GM23338 (cell line): ENCODE measurements at regions not wholly inside any gene's neighbourhood (a gene's known extent, or its start where the extent isn't known, plus 50 kb on each side); places are given as distances from the start of the nearest gene placed in this dataset.

Experiments used
- ATAC-seq: fragments of 200-7000 bp; cut with Tn5 transposase; 3 replicates; pipeline ENCODE4 v1.9.1; 2020
- DNase-seq: peaks from one replicate; pipeline ENCODE4 v3.0.0-alpha.2; 2015; ENCODE audit warnings: low spot score
- H2AFZ ChIP-seq: fragments of 200-600 bp; sonication (generic); 2 replicates; pipeline ENCODE4 v1.8.0; 2016; ENCODE audit warnings: antibody characterized with exemption, mild to moderate bottlenecking, moderate library complexity
- H3F3A ChIP-seq: fragments of 200-600 bp; sonication (generic); replicated peaks from 2 replicates; pipeline ENCODE4 v1.8.0; 2017; ENCODE audit warnings: antibody characterized with exemption, mixed run types, low read depth
- H3K27ac ChIP-seq: fragments of 200-600 bp; sonication (generic); 2 replicates; pipeline ENCODE4 v1.6.1; 2016; ENCODE audit warnings: low read depth
- H3K27me3 ChIP-seq: fragments of 200-600 bp; sonication (generic); 2 replicates; pipeline ENCODE4 v1.8.0; 2016; ENCODE audit warnings: mild to moderate bottlenecking, mixed run types, moderate library complexity; ENCODE audit not compliant: insufficient read depth
- H3K36me3 ChIP-seq: fragments of 200-600 bp; sonication (generic); 2 replicates; pipeline ENCODE4 v1.8.0; 2016; ENCODE audit warnings: mild to moderate bottlenecking; ENCODE audit not compliant: insufficient read depth
- H3K4me1 ChIP-seq: fragments of 200-600 bp; sonication (generic); 2 replicates; pipeline ENCODE4 v1.8.0; 2016; ENCODE audit warnings: mild to moderate bottlenecking, moderate library complexity; ENCODE audit not compliant: insufficient read depth
- H3K4me2 ChIP-seq: fragments of 200-600 bp; sonication (generic); 2 replicates; pipeline ENCODE4 v1.7.1; 2017; ENCODE audit warnings: mixed run types
- H3K4me3 ChIP-seq: fragments of 200-600 bp; sonication (generic); 2 replicates; pipeline ENCODE4 v1.6.1; 2016; ENCODE audit warnings: mixed run types
- H3K79me2 ChIP-seq: fragments of 200-600 bp; sonication (generic); replicated peaks from 2 replicates; pipeline ENCODE4 v1.8.0; 2017; ENCODE audit warnings: mild to moderate bottlenecking; ENCODE audit not compliant: insufficient read depth
- H3K9me2 ChIP-seq: fragments of 200-600 bp; sonication (generic); 2 replicates; pipeline ENCODE4 v1.8.0; 2017; ENCODE audit not compliant: insufficient read depth
- H4K20me1 ChIP-seq: fragments of 200-600 bp; sonication (generic); replicated peaks from 2 replicates; pipeline ENCODE4 v1.8.0; 2017; ENCODE audit warnings: mild to moderate bottlenecking; ENCODE audit not compliant: insufficient read depth
- H3K27ac Mint-ChIP-seq: 2 replicates; pipeline ENCODE4 v1.8.0; 2020; ENCODE audit warnings: inconsistent platforms, mild to moderate bottlenecking, moderate library complexity, mixed read lengths
- H3K27me3 Mint-ChIP-seq: 3 replicates; pipeline ENCODE4 v1.8.0; 2022; ENCODE audit warnings: low read depth, mild to moderate bottlenecking, moderate library complexity, mixed read lengths, inconsistent platforms; ENCODE audit not compliant: insufficient read depth, poor library complexity
- H3K36me3 Mint-ChIP-seq: 3 replicates; pipeline ENCODE4 v1.8.0; 2021; ENCODE audit warnings: low read depth, mild to moderate bottlenecking, inconsistent platforms, moderate library complexity, mixed read lengths
- H3K4me1 Mint-ChIP-seq: 3 replicates; pipeline ENCODE4 v1.8.0; 2020; ENCODE audit warnings: mild to moderate bottlenecking, inconsistent platforms, mixed read lengths
- H3K4me3 Mint-ChIP-seq: 3 replicates; pipeline ENCODE4 v1.8.0; 2021; ENCODE audit warnings: moderate library complexity, mild to moderate bottlenecking, inconsistent platforms, mixed read lengths
- H3K9me3 Mint-ChIP-seq: 3 replicates; pipeline ENCODE4 v1.8.0; 2020; ENCODE audit warnings: moderate library complexity, mild to moderate bottlenecking, inconsistent platforms, mixed read lengths
- CREB1 ChIP-seq: fragments of 250-450 bp; sonication (Bioruptor Pico); IDR thresholded peaks from 2 replicates; pipeline ENCODE4 v1.5.0; 2020; ENCODE audit warnings: low read depth, mild to moderate bottlenecking, moderate library complexity
- ETS1 ChIP-seq: IDR thresholded peaks from 2 replicates; pipeline ENCODE4 v1.6.1; 2016; ENCODE audit warnings: antibody characterized with exemption
- EZH2 ChIP-seq: fragments of 200-600 bp; sonication (generic); IDR thresholded peaks from one replicate; pipeline ENCODE4 v1.8.0; 2017; ENCODE audit warnings: antibody characterized with exemption, mild to moderate bottlenecking, low read depth; ENCODE audit not compliant: unreplicated experiment
- EZH2phosphoT487 ChIP-seq: fragments of 200-600 bp; sonication (generic); IDR thresholded peaks from one replicate; pipeline ENCODE4 v1.8.1; 2018; ENCODE audit warnings: antibody characterized with exemption; ENCODE audit not compliant: unreplicated experiment
- JUNB ChIP-seq: IDR thresholded peaks from one replicate; pipeline ENCODE4 v1.6.1; 2016; ENCODE audit warnings: antibody characterized with exemption; ENCODE audit not compliant: unreplicated experiment
- NANOG ChIP-seq: IDR thresholded peaks from 2 replicates; pipeline ENCODE4 v1.6.1; 2016; ENCODE audit warnings: antibody characterized with exemption, borderline replicate concordance
- POLR2AphosphoS5 ChIP-seq: IDR thresholded peaks from 2 replicates; pipeline ENCODE4 v1.6.1; 2016; ENCODE audit warnings: antibody characterized with exemption, low read depth
- REST ChIP-seq: IDR thresholded peaks from one replicate; pipeline ENCODE4 v1.6.1; 2018; ENCODE audit warnings: antibody characterized with exemption; ENCODE audit not compliant: unreplicated experiment
- STAT1 ChIP-seq: IDR thresholded peaks from one replicate; pipeline ENCODE4 v1.6.1; 2016; ENCODE audit warnings: antibody characterized with exemption; ENCODE audit not compliant: unreplicated experiment
- ZNF114 ChIP-seq: fragments of 250-450 bp; sonication (Bioruptor Pico); IDR thresholded peaks from 2 replicates; pipeline ENCODE4 v1.5.0; 2020; ENCODE audit warnings: mild to moderate bottlenecking, moderate library complexity
- ZNF331 ChIP-seq: fragments of 250-450 bp; sonication (Bioruptor Pico); IDR thresholded peaks from 2 replicates; pipeline ENCODE4 v1.5.0; 2020; ENCODE audit warnings: low read depth, mild to moderate bottlenecking, moderate library complexity
- ZNF462 ChIP-seq: fragments of 250-450 bp; sonication (Bioruptor Pico); IDR thresholded peaks from 2 replicates; pipeline ENCODE4 v1.5.0; 2020; ENCODE audit warnings: mild to moderate bottlenecking, moderate library complexity

GRCh38 chr11:80816966-80817365, 1376.1 kb upstream of the TENM4 start:
- Histone ChIP-seq H3K27ac (no peak overlapping the region), H3F3A (no peaks in the 10 kb centered on the region), H3K4me3 (no peak overlapping the region), H3K4me1 (peaks cover 13% of the 10 kb centered on the region; the same call in 1 of the 2 replicates), H3K27me3 (no peaks in the 10 kb centered on the region), H3K79me2 (no peaks in the 10 kb centered on the region), H3K4me2 (no peak overlapping the region), H3K36me3 (no peaks in the 10 kb centered on the region), H2AFZ (no peak overlapping the region), H3K9me2 (no peaks in the 10 kb centered on the region), H4K20me1 (no peaks in the 10 kb centered on the region)
- H3K9me3 Mint-ChIP-seq, result no peaks in the 10 kb centered on the region
- H3K27ac Mint-ChIP-seq, result no peak overlapping the region
- H3K27me3 Mint-ChIP-seq, result no peaks in the 10 kb centered on the region
- TF ChIP-seq POLR2AphosphoS5, result no peak
- no peak for DNase-seq
- no peak overlapping the region for H3K4me3 Mint-ChIP-seq
- no peaks in the 10 kb centered on the region for H3K36me3 Mint-ChIP-seq
- H3K4me1 Mint-ChIP-seq, result peaks cover 18% of the 10 kb centered on the region; the same call in 2 of the 3 replicates
- no peak for ATAC-seq

GRCh38 chr11:80816454-80816847, 1375.6 kb upstream of the TENM4 start:
- peaks cover 13% of the 10 kb centered on the region; the same call in 1 of the 2 replicates for H3K4me1 ChIP-seq
- no peaks in the 10 kb centered on the region for H3K9me2 ChIP-seq
- no peaks in the 10 kb centered on the region for H3K9me3 Mint-ChIP-seq
- H3K36me3 Mint-ChIP-seq, result no peaks in the 10 kb centered on the region
- no peak overlapping the region for H3K27ac Mint-ChIP-seq
- H3F3A ChIP-seq, result no peaks in the 10 kb centered on the region
- H3K4me3 ChIP-seq, result no peak overlapping the region
- no peak overlapping the region; the same call in 1 of the 2 replicates for H3K4me2 ChIP-seq
- no peak for DNase-seq
- no peaks in the 10 kb centered on the region for H3K27me3 ChIP-seq
- H3K36me3 ChIP-seq, result no peaks in the 10 kb centered on the region
- H3K27ac ChIP-seq, result no peak overlapping the region
- ATAC-seq, result no peak
- H2AFZ ChIP-seq, result no peak overlapping the region
- no peaks in the 10 kb centered on the region for H3K27me3 Mint-ChIP-seq
- H3K4me3 Mint-ChIP-seq, result no peak overlapping the region
- H4K20me1 ChIP-seq, result no peaks in the 10 kb centered on the region
- peaks cover 18% of the 10 kb centered on the region; the same call in 2 of the 3 replicates for H3K4me1 Mint-ChIP-seq
- no peaks in the 10 kb centered on the region for H3K79me2 ChIP-seq
- TF ChIP-seq EZH2 (no peak), STAT1 (no peak), ZNF462 (CRISPR knock-in tag) (no peak), JUNB (no peak), REST (no peak), NANOG (no peak), EZH2phosphoT487 (no peak), ZNF114 (CRISPR knock-in tag) (no peak), POLR2AphosphoS5 (no peak), CREB1 (CRISPR knock-in tag) (no peak), ETS1 (no peak), ZNF331 (CRISPR knock-in tag) (no peak)
